GM23338 (cell line): ENCODE measurements at regions not wholly inside any gene's neighbourhood (a gene's known extent, or its start where the extent isn't known, plus 50 kb on each side); places are given as distances from the start of the nearest gene placed in this dataset.

ENCODE experiments used
- ATAC-seq: fragments of 200-7000 bp; cut with Tn5 transposase; 3 replicates; pipeline ENCODE4 v1.9.1; 2020
- DNase-seq: peaks from one replicate; pipeline ENCODE4 v3.0.0-alpha.2; 2015; ENCODE audit warnings: low spot score
- H2AFZ ChIP-seq: fragments of 200-600 bp; sonication (generic); 2 replicates; pipeline ENCODE4 v1.8.0; 2016; ENCODE audit warnings: antibody characterized with exemption, mild to moderate bottlenecking, moderate library complexity
- H3F3A ChIP-seq: fragments of 200-600 bp; sonication (generic); replicated peaks from 2 replicates; pipeline ENCODE4 v1.8.0; 2017; ENCODE audit warnings: antibody characterized with exemption, mixed run types, low read depth
- H3K27ac ChIP-seq: fragments of 200-600 bp; sonication (generic); 2 replicates; pipeline ENCODE4 v1.6.1; 2016; ENCODE audit warnings: low read depth
- H3K27me3 ChIP-seq: fragments of 200-600 bp; sonication (generic); 2 replicates; pipeline ENCODE4 v1.8.0; 2016; ENCODE audit warnings: mild to moderate bottlenecking, mixed run types, moderate library complexity; ENCODE audit not compliant: insufficient read depth
- H3K36me3 ChIP-seq: fragments of 200-600 bp; sonication (generic); 2 replicates; pipeline ENCODE4 v1.8.0; 2016; ENCODE audit warnings: mild to moderate bottlenecking; ENCODE audit not compliant: insufficient read depth
- H3K4me1 ChIP-seq: fragments of 200-600 bp; sonication (generic); 2 replicates; pipeline ENCODE4 v1.8.0; 2016; ENCODE audit warnings: mild to moderate bottlenecking, moderate library complexity; ENCODE audit not compliant: insufficient read depth
- H3K4me2 ChIP-seq: fragments of 200-600 bp; sonication (generic); 2 replicates; pipeline ENCODE4 v1.7.1; 2017; ENCODE audit warnings: mixed run types
- H3K4me3 ChIP-seq: fragments of 200-600 bp; sonication (generic); 2 replicates; pipeline ENCODE4 v1.6.1; 2016; ENCODE audit warnings: mixed run types
- H3K79me2 ChIP-seq: fragments of 200-600 bp; sonication (generic); replicated peaks from 2 replicates; pipeline ENCODE4 v1.8.0; 2017; ENCODE audit warnings: mild to moderate bottlenecking; ENCODE audit not compliant: insufficient read depth
- H3K9me2 ChIP-seq: fragments of 200-600 bp; sonication (generic); 2 replicates; pipeline ENCODE4 v1.8.0; 2017; ENCODE audit not compliant: insufficient read depth
- H4K20me1 ChIP-seq: fragments of 200-600 bp; sonication (generic); replicated peaks from 2 replicates; pipeline ENCODE4 v1.8.0; 2017; ENCODE audit warnings: mild to moderate bottlenecking; ENCODE audit not compliant: insufficient read depth
- H3K27ac Mint-ChIP-seq: 2 replicates; pipeline ENCODE4 v1.8.0; 2020; ENCODE audit warnings: inconsistent platforms, mild to moderate bottlenecking, moderate library complexity, mixed read lengths
- H3K27me3 Mint-ChIP-seq: 3 replicates; pipeline ENCODE4 v1.8.0; 2022; ENCODE audit warnings: low read depth, mild to moderate bottlenecking, moderate library complexity, mixed read lengths, inconsistent platforms; ENCODE audit not compliant: insufficient read depth, poor library complexity
- H3K36me3 Mint-ChIP-seq: 3 replicates; pipeline ENCODE4 v1.8.0; 2021; ENCODE audit warnings: low read depth, mild to moderate bottlenecking, inconsistent platforms, moderate library complexity, mixed read lengths
- H3K4me1 Mint-ChIP-seq: 3 replicates; pipeline ENCODE4 v1.8.0; 2020; ENCODE audit warnings: mild to moderate bottlenecking, inconsistent platforms, mixed read lengths
- H3K4me3 Mint-ChIP-seq: 3 replicates; pipeline ENCODE4 v1.8.0; 2021; ENCODE audit warnings: moderate library complexity, mild to moderate bottlenecking, inconsistent platforms, mixed read lengths
- H3K9me3 Mint-ChIP-seq: 3 replicates; pipeline ENCODE4 v1.8.0; 2020; ENCODE audit warnings: moderate library complexity, mild to moderate bottlenecking, inconsistent platforms, mixed read lengths
- CREB1 ChIP-seq: fragments of 250-450 bp; sonication (Bioruptor Pico); IDR thresholded peaks from 2 replicates; pipeline ENCODE4 v1.5.0; 2020; ENCODE audit warnings: low read depth, mild to moderate bottlenecking, moderate library complexity
- CTCF ChIP-seq, 2 experiments: fragments of 200-600 bp in 1 of 2; sonication (generic) in 1 of 2; conservative IDR thresholded peaks; 2 replicates each; pipeline versions ENCODE4 v1.5.1 to v1.6.1; 2016 to 2017; ENCODE audit warnings: antibody characterized with exemption in 2 of 2, low read depth in 2 of 2, mild to moderate bottlenecking in 2 of 2, moderate library complexity in 1 of 2
- ETS1 ChIP-seq: IDR thresholded peaks from 2 replicates; pipeline ENCODE4 v1.6.1; 2016; ENCODE audit warnings: antibody characterized with exemption
- EZH2 ChIP-seq: fragments of 200-600 bp; sonication (generic); IDR thresholded peaks from one replicate; pipeline ENCODE4 v1.8.0; 2017; ENCODE audit warnings: antibody characterized with exemption, mild to moderate bottlenecking, low read depth; ENCODE audit not compliant: unreplicated experiment
- EZH2phosphoT487 ChIP-seq: fragments of 200-600 bp; sonication (generic); IDR thresholded peaks from one replicate; pipeline ENCODE4 v1.8.1; 2018; ENCODE audit warnings: antibody characterized with exemption; ENCODE audit not compliant: unreplicated experiment
- JUNB ChIP-seq: IDR thresholded peaks from one replicate; pipeline ENCODE4 v1.6.1; 2016; ENCODE audit warnings: antibody characterized with exemption; ENCODE audit not compliant: unreplicated experiment
- NANOG ChIP-seq: IDR thresholded peaks from 2 replicates; pipeline ENCODE4 v1.6.1; 2016; ENCODE audit warnings: antibody characterized with exemption, borderline replicate concordance
- POLR2AphosphoS5 ChIP-seq: IDR thresholded peaks from 2 replicates; pipeline ENCODE4 v1.6.1; 2016; ENCODE audit warnings: antibody characterized with exemption, low read depth
- REST ChIP-seq: IDR thresholded peaks from one replicate; pipeline ENCODE4 v1.6.1; 2018; ENCODE audit warnings: antibody characterized with exemption; ENCODE audit not compliant: unreplicated experiment
- STAT1 ChIP-seq: IDR thresholded peaks from one replicate; pipeline ENCODE4 v1.6.1; 2016; ENCODE audit warnings: antibody characterized with exemption; ENCODE audit not compliant: unreplicated experiment
- ZNF114 ChIP-seq: fragments of 250-450 bp; sonication (Bioruptor Pico); IDR thresholded peaks from 2 replicates; pipeline ENCODE4 v1.5.0; 2020; ENCODE audit warnings: mild to moderate bottlenecking, moderate library complexity
- ZNF331 ChIP-seq: fragments of 250-450 bp; sonication (Bioruptor Pico); IDR thresholded peaks from 2 replicates; pipeline ENCODE4 v1.5.0; 2020; ENCODE audit warnings: low read depth, mild to moderate bottlenecking, moderate library complexity
- ZNF462 ChIP-seq: fragments of 250-450 bp; sonication (Bioruptor Pico); IDR thresholded peaks from 2 replicates; pipeline ENCODE4 v1.5.0; 2020; ENCODE audit warnings: mild to moderate bottlenecking, moderate library complexity

- H3K27ac ChIP-seq, result no peak overlapping the region
- Mint-ChIP-seq H3K9me3 (no peaks in the 10 kb centered on the region), H3K27me3 (no peaks in the 10 kb centered on the region), H3K27ac (no peak overlapping the region), H3K4me1 (peaks cover 11% of the 10 kb centered on the region; the same call in 2 of the 3 replicates), H3K4me3 (no peak overlapping the region), H3K36me3 (no peaks in the 10 kb centered on the region)
- no peaks in the 10 kb centered on the region for H3K9me2 ChIP-seq
- H2AFZ ChIP-seq, result no peak overlapping the region
- no peaks in the 10 kb centered on the region for H3K79me2 ChIP-seq
- TF ChIP-seq CTCF (conservative IDR thresholded peaks at IDR 0.05; ENCODE audit: low read depth in 2 of 2) (no peak), NANOG (no peak), POLR2AphosphoS5 (no peak), EZH2 (no peak), CREB1 (CRISPR knock-in tag) (no peak), ZNF331 (CRISPR knock-in tag) (no peak), JUNB (no peak), ETS1 (no peak), REST (no peak), ZNF114 (CRISPR knock-in tag) (no peak), EZH2phosphoT487 (no peak), ZNF462 (CRISPR knock-in tag) (no peak), STAT1 (no peak)
- H4K20me1 ChIP-seq, result no peaks in the 10 kb centered on the region
- peaks cover 9% of the 10 kb centered on the region; the same call in 1 of the 2 replicates for H3K4me1 ChIP-seq
- H3F3A ChIP-seq, result no peaks in the 10 kb centered on the region
- H3K4me2 ChIP-seq, result no peak overlapping the region
- ATAC-seq, result no peak
- H3K27me3 ChIP-seq, result no peaks in the 10 kb centered on the region
- no peak overlapping the region for H3K4me3 ChIP-seq
- DNase-seq, result no peak
- H3K36me3 ChIP-seq, result no peaks in the 10 kb centered on the region
Observed at GRCh38 chr6:54013966-54014365, 97.3 kb upstream of the MLIP start.
